GM20000 (cell line): ENCODE measurements at regions not wholly inside any gene's neighbourhood (a gene's known extent, or its start where the extent isn't known, plus 50 kb on each side); places are given as distances from the start of the nearest gene placed in this dataset.

ENCODE experiments used
- DNase-seq: peaks from one replicate; pipeline ENCODE4 v3.0.0; 2012; ENCODE audit warnings: low spot score
- TF ChIP-seq, protein P1 (sequence below): IDR thresholded peaks from 2 replicates; pipeline ENCODE4 v1.5.1; 2012; ENCODE audit warnings: mild to moderate bottlenecking, control low read depth; ENCODE audit errors: extremely low read depth, missing control alignments

DNA sequence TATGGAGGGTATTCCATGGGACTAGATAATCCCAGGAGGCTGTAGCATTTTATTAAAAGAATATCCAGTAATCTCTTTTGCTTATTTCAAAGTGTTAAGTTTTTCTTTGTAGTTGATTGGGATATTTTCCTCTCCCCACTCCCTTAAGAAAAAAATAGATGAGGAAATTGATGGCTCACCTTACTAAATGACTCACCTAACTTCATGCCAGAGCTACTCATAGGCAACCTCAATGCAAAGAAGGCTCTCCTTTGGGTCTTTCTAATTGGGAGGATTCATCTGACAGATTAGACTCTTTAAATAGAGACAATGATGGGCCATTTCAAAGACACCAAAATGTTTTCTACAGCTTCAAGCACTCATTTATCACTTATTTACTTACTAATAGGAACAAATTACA lies 528.5 kb upstream of the BTBD3 start:
- TF ChIP-seq, protein P1, sequence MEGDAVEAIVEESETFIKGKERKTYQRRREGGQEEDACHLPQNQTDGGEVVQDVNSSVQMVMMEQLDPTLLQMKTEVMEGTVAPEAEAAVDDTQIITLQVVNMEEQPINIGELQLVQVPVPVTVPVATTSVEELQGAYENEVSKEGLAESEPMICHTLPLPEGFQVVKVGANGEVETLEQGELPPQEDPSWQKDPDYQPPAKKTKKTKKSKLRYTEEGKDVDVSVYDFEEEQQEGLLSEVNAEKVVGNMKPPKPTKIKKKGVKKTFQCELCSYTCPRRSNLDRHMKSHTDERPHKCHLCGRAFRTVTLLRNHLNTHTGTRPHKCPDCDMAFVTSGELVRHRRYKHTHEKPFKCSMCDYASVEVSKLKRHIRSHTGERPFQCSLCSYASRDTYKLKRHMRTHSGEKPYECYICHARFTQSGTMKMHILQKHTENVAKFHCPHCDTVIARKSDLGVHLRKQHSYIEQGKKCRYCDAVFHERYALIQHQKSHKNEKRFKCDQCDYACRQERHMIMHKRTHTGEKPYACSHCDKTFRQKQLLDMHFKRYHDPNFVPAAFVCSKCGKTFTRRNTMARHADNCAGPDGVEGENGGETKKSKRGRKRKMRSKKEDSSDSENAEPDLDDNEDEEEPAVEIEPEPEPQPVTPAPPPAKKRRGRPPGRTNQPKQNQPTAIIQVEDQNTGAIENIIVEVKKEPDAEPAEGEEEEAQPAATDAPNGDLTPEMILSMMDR = no peak
- DNase-seq = no peak

DNA sequence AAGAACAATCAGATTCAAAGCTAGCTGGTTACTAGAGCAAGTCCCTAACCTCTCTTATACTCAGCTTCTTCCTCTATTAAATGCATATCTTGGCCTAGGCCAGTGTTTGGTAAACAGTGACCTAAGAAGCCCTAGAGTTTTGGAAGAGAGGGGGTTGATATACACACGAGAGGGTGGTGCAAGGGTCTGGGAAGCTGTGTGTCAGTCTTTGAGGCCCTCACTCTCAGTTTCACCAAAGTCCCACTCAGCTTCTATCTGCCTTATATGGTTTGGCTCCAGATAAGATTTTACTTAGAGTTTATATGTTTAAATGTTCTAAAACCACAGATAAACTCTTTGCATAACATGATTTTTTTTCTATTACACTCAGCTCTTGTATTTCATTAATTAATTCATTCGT lies 526.1 kb upstream of the BTBD3 start:
- TF ChIP-seq, protein P1 = no peak
- no peak for DNase-seq

DNA sequence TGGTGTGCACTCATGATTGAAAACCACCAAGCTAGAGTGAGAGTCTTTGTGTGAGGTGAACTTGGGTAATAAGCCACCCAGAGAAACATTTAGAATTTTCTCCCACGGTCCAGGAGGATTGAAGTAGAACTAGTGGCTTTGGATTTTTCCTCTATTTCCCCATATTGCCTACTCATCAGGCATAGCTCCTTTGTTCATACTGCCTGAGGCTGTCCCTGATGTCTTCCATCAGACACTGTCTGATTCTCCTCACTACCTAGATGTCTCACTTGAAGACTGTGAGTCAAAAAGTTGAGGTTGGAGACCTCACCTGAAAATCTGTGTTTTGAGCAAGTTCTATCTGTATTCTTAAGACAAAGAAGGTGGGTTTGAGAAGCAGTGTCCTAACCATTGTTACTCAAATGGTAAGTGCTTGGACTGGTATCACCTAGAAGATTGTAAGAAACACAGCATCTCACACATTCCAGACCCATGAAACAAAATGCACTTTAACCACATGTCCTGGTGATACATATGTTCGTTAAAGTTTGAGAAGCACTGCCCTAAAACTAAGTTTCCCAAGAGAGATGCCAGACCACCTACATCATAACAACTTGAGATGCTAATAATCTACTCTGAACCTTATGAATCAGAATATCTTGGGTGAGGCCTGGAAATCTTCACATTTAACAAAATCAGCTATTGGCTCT lies 523.4 kb upstream of the BTBD3 start:
- no peak for DNase-seq
- TF ChIP-seq, protein P1 = no peak

DNA sequence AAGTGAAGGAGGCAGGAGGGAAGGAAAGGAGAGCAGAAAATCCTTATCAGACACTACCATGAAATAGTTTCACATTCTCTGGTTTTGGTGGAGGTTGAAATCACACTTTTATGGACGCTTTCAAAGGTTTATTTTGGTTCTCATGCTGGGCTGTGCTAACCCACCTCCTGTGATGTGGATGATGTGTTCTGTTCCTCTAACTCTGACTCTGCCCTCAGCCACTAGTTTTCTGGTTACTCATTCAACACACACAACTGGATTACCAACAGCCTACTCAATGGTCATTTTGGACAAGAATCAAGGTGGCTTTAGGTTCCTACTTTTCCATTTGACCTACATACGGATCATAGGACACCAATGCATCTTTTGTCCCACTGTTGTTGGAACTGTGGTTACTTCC lies 522.1 kb upstream of the BTBD3 start:
- DNase-seq = no peak
- TF ChIP-seq, protein P1 = no peak

GRCh38 chr20:11401988-11402387 lies 515.7 kb upstream of the BTBD3 start:
- DNase-seq = peak; percentile 26
- TF ChIP-seq, protein P1 = no peak

DNA sequence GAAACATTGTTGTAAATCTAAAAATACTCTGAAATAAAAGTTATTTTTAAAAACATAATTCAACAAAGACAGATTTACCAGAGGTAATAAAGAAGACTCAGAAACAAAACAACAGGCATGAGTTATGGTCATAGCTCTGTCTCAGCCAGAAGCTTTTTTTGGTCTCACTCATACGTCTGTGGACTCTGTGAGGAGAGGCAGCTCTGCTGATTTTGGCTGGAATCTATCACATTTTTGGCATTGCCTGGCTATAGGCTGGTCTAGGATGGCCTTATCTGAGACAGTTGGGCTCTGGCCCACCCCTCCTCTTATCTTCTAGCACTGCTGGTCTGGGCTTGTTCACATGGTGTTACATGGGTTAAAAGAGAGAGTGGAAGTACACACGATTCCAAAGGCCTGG lies 514.0 kb upstream of the BTBD3 start:
- no peak for DNase-seq
- TF ChIP-seq, protein P1 = no peak

DNA sequence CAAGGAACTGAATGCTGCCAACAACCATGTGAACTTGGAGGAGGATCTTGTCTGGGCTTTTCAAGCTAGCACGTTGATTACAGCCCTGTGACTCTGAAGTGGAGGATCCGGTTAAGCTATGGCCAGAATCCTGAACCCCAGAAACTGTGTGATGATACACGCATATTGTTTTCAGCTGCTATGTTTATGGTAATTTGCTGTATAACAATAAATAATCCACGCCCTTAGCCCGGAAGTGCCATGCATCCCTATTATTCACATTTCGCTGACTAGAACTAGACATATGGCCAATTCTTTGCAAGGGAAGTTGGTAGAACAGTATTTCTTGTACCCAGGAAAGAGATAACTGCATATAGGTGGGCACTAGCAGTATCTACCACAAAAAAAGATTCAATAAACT lies 510.8 kb upstream of the BTBD3 start:
- DNase-seq = no peak
- TF ChIP-seq, protein P1 = no peak
